A549 (cell line): ENCODE measurements at regions not wholly inside any gene's neighbourhood (a gene's known extent, or its start where the extent isn't known, plus 50 kb on each side); places are given as distances from the start of the nearest gene placed in this dataset.

Experiments
- ATAC-seq, 2 experiments: fragments of 200-7000 bp in 1 of 2; fragments of >200 bp in 1 of 2; cut with Nextera tagmentation in 1 of 2; cut with Tn5 transposase in 1 of 2; 3 replicates each; pipeline versions ENCODE4 v1.8.0 to v1.9.1; 2018 to 2020; ENCODE audit warnings: mild to moderate bottlenecking in 1 of 2, moderate library complexity in 1 of 2
- CTCF ChIA-PET: fragments of 300-600 bp; sonication (Branson Sonifier 250); formaldehyde crosslinking; extraction: SDS; loops from one replicate; lab custom pipeline; 2021; ENCODE audit warnings: antibody characterized with exemption, inconsistent platforms; lab: Yijun Ruan, JAX
- POLR2A ChIA-PET: fragments of 350-600 bp; formaldehyde crosslinking; extraction: SDS; loops from one replicate; lab custom pipeline; 2021; ENCODE audit warnings: antibody characterized with exemption, inconsistent platforms; lab: Yijun Ruan, JAX
- DNase-seq, 2 experiments: peaks; one replicate each; pipeline versions ENCODE4 v3.0.0 to v3.0.0-alpha.2; 2011 to 2016; ENCODE audit warnings: low read depth in 1 of 2, low spot score in 1 of 2
- FAIRE-seq: peaks from 2 replicates; lab custom pipeline; 2011; peaks lifted over from hg19 to GRCh38; lab: Jason Lieb, UNC
- H3K27ac ChIP-seq, 2 experiments: fragments of >200 bp; sonication (Bioruptor Twin); formaldehyde crosslinking; 3 replicates each; pipeline ENCODE4 v1.5.1; 2016 to 2017
- H3K4me1 ChIP-seq: fragments of >200 bp; sonication (Bioruptor Twin); formaldehyde crosslinking; 3 replicates; pipeline ENCODE4 v1.6.1; 2016
- H3K4me2 ChIP-seq: fragments of >200 bp; sonication (Bioruptor Twin); formaldehyde crosslinking; 3 replicates; pipeline ENCODE4 v1.6.1; 2016
- H3K4me3 ChIP-seq: fragments of >200 bp; sonication (Bioruptor Twin); formaldehyde crosslinking; 3 replicates; pipeline ENCODE4 v1.5.1; 2016
- H3K9me3 ChIP-seq: fragments of >200 bp; sonication (Bioruptor Twin); formaldehyde crosslinking; 3 replicates; pipeline ENCODE4 v1.6.1; 2016
- EHMT2 ChIP-seq: fragments of 200-600 bp; sonication (generic); IDR thresholded peaks from 2 replicates; pipeline ENCODE4 v1.6.1; 2016; ENCODE audit warnings: antibody characterized with exemption, low read depth, mild to moderate bottlenecking, moderate library complexity
- FOSB ChIP-seq: fragments of 250-450 bp; sonication (Bioruptor Pico); IDR thresholded peaks from 2 replicates; pipeline ENCODE4 v1.5.0; 2020; ENCODE audit warnings: mild to moderate bottlenecking, moderate library complexity
- HDAC2 ChIP-seq: fragments of 200-600 bp; sonication (generic); IDR thresholded peaks from 2 replicates; pipeline ENCODE4 v1.6.1; 2016
- HOXB13 ChIP-seq: fragments of 250-450 bp; sonication (Bioruptor Pico); IDR thresholded peaks from 2 replicates; pipeline ENCODE4 v1.5.0; 2020; ENCODE audit warnings: low read depth, mild to moderate bottlenecking, moderate library complexity
- MAFK ChIP-seq: fragments of 450-650 bp; IDR thresholded peaks from 2 replicates; pipeline ENCODE4 v1.6.1; 2014; ENCODE audit not compliant: partially characterized antibody
- MYC ChIP-seq: IDR thresholded peaks from 2 replicates; pipeline ENCODE4 v1.6.1; 2012; ENCODE audit warnings: mild to moderate bottlenecking, inconsistent platforms, low read length, improper control_type of control experiment, borderline replicate concordance
- RCOR1 ChIP-seq: fragments of 150-350 bp; IDR thresholded peaks from 2 replicates; pipeline ENCODE4 v1.6.1; 2014; ENCODE audit warnings: antibody characterized with exemption, low read length, low read depth
- ZNF302 ChIP-seq: fragments of 250-450 bp; sonication (Bioruptor Pico); IDR thresholded peaks from 2 replicates; pipeline ENCODE4 v1.9.0; 2021; ENCODE audit warnings: inconsistent platforms, mild to moderate bottlenecking, moderate library complexity
- ZSCAN20 ChIP-seq: fragments of 250-450 bp; sonication (Bioruptor Pico); IDR thresholded peaks from 2 replicates; pipeline ENCODE4 v1.8.0; 2022; ENCODE audit warnings: mild to moderate bottlenecking, moderate library complexity
- WGBS: methylation state at CpG from one replicate; pipeline ENCODE4 v1.1.6; 2017; ENCODE audit errors: missing lambda C conversion rate; 5-methylcytosine and 5-hydroxymethylcytosine counted together
- TF ChIP-seq, protein P1 (sequence below): fragments of 250-450 bp; sonication (Bioruptor Pico); IDR thresholded peaks from 2 replicates; pipeline ENCODE4 v1.5.0; 2021; ENCODE audit warnings: mild to moderate bottlenecking, moderate library complexity, borderline replicate concordance
- TF ChIP-seq, protein P2 (sequence below): IDR thresholded peaks from 2 replicates; pipeline ENCODE4 v1.6.1; 2012

- Histone ChIP-seq H3K27ac (no peak overlapping the region), H3K4me2 (no peak overlapping the region), H3K4me3 (no peak overlapping the region), H3K4me1 (no peaks in the 10 kb centered on the region), H3K9me3 (no peaks in the 10 kb centered on the region)
- no peak for ATAC-seq
- ChIA-PET CTCF (no interaction called here), POLR2A (no interaction called here)
- no peak for FAIRE-seq
- DNase-seq, result no peak
- TF ChIP-seq HDAC2 (no peak), HOXB13 (CRISPR knock-in tag) (no peak), FOSB (no peak), EHMT2 (no peak)
- TF ChIP-seq, protein P1, sequence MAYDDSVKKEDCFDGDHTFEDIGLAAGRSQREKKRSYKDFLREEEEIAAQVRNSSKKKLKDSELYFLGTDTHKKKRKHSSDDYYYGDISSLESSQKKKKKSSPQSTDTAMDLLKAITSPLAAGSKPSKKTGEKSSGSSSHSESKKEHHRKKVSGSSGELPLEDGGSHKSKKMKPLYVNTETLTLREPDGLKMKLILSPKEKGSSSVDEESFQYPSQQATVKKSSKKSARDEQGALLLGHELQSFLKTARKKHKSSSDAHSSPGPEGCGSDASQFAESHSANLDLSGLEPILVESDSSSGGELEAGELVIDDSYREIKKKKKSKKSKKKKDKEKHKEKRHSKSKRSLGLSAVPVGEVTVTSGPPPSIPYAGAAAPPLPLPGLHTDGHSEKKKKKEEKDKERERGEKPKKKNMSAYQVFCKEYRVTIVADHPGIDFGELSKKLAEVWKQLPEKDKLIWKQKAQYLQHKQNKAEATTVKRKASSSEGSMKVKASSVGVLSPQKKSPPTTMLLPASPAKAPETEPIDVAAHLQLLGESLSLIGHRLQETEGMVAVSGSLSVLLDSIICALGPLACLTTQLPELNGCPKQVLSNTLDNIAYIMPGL (CRISPR knock-in tag), result no peak
- 0% methylated on average over 4 of the region's 4 CpGs for WGBS
Observed at GRCh38 chr10:128393546-128393945, 267.3 kb upstream of the MKI67 start.

GRCh38 chr10:128398118-128398517 is 271.9 kb upstream of the MKI67 start:
- TF ChIP-seq HOXB13 (CRISPR knock-in tag), result no peak
- H3K9me3 ChIP-seq, result no peaks in the 10 kb centered on the region
- no peak overlapping the region for H3K27ac ChIP-seq
- H3K4me2 ChIP-seq, result no peak overlapping the region
- ChIA-PET POLR2A (no interaction called here), CTCF (no interaction called here)
- FAIRE-seq, result no peak
- ATAC-seq, result no peak
- WGBS, result 14% methylated on average over 8 of the region's 8 CpGs
- H3K4me3 ChIP-seq, result no peak overlapping the region
- no peak for DNase-seq
- H3K4me1 ChIP-seq, result no peaks in the 10 kb centered on the region

DNA sequence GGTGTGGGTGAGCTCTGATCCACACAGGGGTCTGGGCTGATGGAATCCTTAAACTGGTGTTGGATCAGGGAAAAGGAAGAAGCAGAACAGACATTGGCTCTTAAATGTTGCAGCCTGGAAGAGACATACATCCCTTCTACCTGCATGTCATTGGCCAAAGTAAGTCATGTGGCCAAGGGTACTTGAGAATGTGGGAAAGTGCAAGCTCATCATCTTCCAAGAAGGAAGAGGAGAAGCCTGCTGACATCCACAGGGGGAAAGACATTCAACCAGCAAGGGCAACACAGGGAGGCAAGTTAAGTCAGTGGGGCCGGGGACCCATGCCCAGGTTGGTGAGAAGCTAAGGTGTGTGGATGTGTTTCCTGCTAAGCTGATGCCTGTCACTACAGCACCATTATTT is 272.8 kb upstream of the MKI67 start:
- Histone ChIP-seq H3K4me3 (no peak overlapping the region), H3K9me3 (no peaks in the 10 kb centered on the region)
- CTCF ChIA-PET, result no interaction called here
- DNase-seq, result no peak
- WGBS, result 9% methylated on average over 1 of the region's 1 CpG
- POLR2A ChIA-PET, result no interaction called here
- TF ChIP-seq MYC, result no peak
- peak; percentile 66 for TF ChIP-seq MAFK
- TF ChIP-seq, all 56 proteins: peak for 1
- Histone ChIP-seq H3K4me2 (no peak overlapping the region), H3K4me1 (no peaks in the 10 kb centered on the region), H3K27ac (no peak overlapping the region)
- FAIRE-seq, result no peak
- ATAC-seq, result no peak

DNA sequence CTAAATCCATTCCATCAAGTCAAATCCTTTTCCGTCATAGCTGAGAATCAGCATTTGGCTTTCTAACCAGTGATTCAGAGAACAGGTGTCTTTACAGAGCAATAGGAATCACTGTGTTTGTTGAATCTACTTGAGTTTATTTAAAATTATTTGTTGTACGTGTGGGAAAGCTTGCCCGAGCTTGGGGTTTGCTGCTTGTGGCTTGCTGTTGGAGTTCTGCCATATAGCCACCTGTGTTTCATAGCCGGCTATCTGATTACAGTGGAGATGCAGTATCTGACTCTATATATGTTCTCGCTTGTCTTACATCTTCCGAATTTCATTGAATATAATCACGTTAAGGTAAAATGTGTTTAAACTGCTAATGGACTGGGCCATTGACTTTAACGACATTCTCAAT is 274.3 kb upstream of the MKI67 start:
- 4% methylated on average over 8 of the region's 8 CpGs for WGBS
- DNase-seq (no peak), FAIRE-seq (no peak)

DNA sequence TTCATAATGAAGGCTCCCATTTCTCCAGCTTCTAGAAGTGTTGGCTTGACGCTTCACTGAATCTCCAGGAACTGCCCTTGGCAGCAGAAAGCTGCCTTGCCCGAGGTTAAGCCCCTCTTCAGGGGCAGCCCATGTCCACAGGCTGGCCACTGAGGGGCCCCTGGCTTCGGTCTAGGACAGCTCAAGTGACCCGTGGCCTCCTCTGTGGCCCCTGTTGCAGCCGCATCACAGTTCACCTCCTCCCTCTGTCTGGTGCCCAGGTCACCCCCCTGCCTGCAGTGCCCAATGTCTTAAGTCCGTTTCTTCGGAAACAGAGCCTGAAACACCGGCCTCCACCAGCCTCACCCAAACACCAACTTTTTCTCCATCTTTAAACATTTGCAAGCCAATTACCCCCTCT is 279.2 kb upstream of the MKI67 start:
- POLR2A ChIA-PET, result no interaction called here
- no peak overlapping the region for H3K27ac ChIP-seq
- ATAC-seq, result no peak; a peak in 1 of 6 replicates
- no peak for FAIRE-seq
- H3K9me3 ChIP-seq, result no peaks in the 10 kb centered on the region
- no peaks in the 10 kb centered on the region for H3K4me1 ChIP-seq
- H3K4me3 ChIP-seq, result no peak overlapping the region
- no peak for DNase-seq
- no peak overlapping the region for H3K4me2 ChIP-seq
- no peak for TF ChIP-seq RCOR1
- TF ChIP-seq, protein P2, sequence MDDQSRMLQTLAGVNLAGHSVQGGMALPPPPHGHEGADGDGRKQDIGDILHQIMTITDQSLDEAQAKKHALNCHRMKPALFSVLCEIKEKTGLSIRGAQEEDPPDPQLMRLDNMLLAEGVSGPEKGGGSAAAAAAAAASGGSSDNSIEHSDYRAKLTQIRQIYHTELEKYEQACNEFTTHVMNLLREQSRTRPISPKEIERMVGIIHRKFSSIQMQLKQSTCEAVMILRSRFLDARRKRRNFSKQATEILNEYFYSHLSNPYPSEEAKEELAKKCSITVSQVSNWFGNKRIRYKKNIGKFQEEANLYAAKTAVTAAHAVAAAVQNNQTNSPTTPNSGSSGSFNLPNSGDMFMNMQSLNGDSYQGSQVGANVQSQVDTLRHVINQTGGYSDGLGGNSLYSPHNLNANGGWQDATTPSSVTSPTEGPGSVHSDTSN, result no peak
- CTCF ChIA-PET, result interaction anchor here (0.7 kb wide), 1 partner anchor 322 kb away, joined by 6 read pairs; no protein-coding TSS in a partner anchor
- WGBS, result under 1% methylated on average over 8 of the region's 8 CpGs

More for the DNA sequence above, 274.3 kb upstream of the MKI67 start:
- ChIA-PET POLR2A (no interaction called here), CTCF (no interaction called here)
- Histone ChIP-seq H3K4me2 (no peak overlapping the region), H3K4me1 (no peaks in the 10 kb centered on the region), H3K4me3 (no peak overlapping the region), H3K27ac (no peak overlapping the region), H3K9me3 (no peaks in the 10 kb centered on the region)
- no peak for TF ChIP-seq ZSCAN20 (CRISPR knock-in tag)
- TF ChIP-seq ZNF302 (CRISPR knock-in tag), result no peak
- no peak for ATAC-seq
